H1 (cell line): ENCODE measurements at regions not wholly inside any gene's neighbourhood (a gene's known extent, or its start where the extent isn't known, plus 50 kb on each side); places are given as distances from the start of the nearest gene placed in this dataset.

ENCODE experiments used
- CTCF ChIA-PET: fragments of 300-600 bp; sonication (Branson Sonifier 250); formaldehyde crosslinking; loops from one replicate; lab custom pipeline; 2021; ENCODE audit not compliant: partially characterized antibody; lab: Charles Lee
- POLR2A ChIA-PET: fragments of 300-600 bp; sonication (Branson Sonifier 250); formaldehyde crosslinking; loops from one replicate; lab custom pipeline; 2021; ENCODE audit warnings: inconsistent platforms; ENCODE audit not compliant: partially characterized antibody; lab: Charles Lee
- DNase-seq, 2 experiments: peaks; one replicate each; pipeline versions ENCODE4 v3.0.0 to v3.0.0-alpha.2; 2010 to 2022; ENCODE audit warnings: low spot score in 2 of 2, low read depth in 1 of 2, mixed read lengths in 1 of 2
- FAIRE-seq: peaks from 2 replicates; lab custom pipeline; 2011; peaks lifted over from hg19 to GRCh38; lab: Jason Lieb, UNC
- H2AFZ ChIP-seq: 2 replicates; pipeline ENCODE4 v1.8.1; 2012; ENCODE audit warnings: low read length, inconsistent platforms
- H2AK5ac ChIP-seq: 2 replicates; pipeline ENCODE4 v1.6.1; 2013; ENCODE audit warnings: low read depth, low read length
- H2BK120ac ChIP-seq: replicated peaks from 2 replicates; pipeline ENCODE3; 2013; ENCODE audit warnings: low read depth, low read length, inconsistent platforms
- H2BK12ac ChIP-seq: 2 replicates; pipeline ENCODE4 v1.6.1; 2013; ENCODE audit warnings: low read depth, low read length
- H2BK15ac ChIP-seq: 2 replicates; pipeline ENCODE4 v1.6.1; 2013; ENCODE audit warnings: low read length
- H2BK20ac ChIP-seq: 2 replicates; pipeline ENCODE4 v1.6.1; 2013; ENCODE audit warnings: low read length
- H2BK5ac ChIP-seq: 2 replicates; pipeline ENCODE4 v1.6.1; 2013; ENCODE audit warnings: low read depth, low read length
- H3K14ac ChIP-seq: 2 replicates; pipeline ENCODE4 v1.6.1; 2013; ENCODE audit warnings: inconsistent platforms; ENCODE audit not compliant: insufficient read length
- H3K18ac ChIP-seq: 2 replicates; pipeline ENCODE4 v1.6.1; 2013; ENCODE audit warnings: low read length; ENCODE audit errors: extremely low read depth
- H3K23ac ChIP-seq: 2 replicates; pipeline ENCODE4 v1.6.1; 2013; ENCODE audit warnings: inconsistent platforms; ENCODE audit not compliant: insufficient read length
- H3K23me2 ChIP-seq: 2 replicates; pipeline ENCODE4 v1.6.1; 2013; ENCODE audit warnings: low read depth, low read length
- H3K27ac ChIP-seq: 2 replicates; pipeline ENCODE4 v1.6.1; 2011; ENCODE audit warnings: low read depth, low read length, inconsistent platforms
- H3K27me3 ChIP-seq, 4 experiments: replicated peaks in 1 of 4; 1 replicate in 1 of 4; 2 replicates in 3 of 4; pipeline versions ENCODE4 v1.6.1 to v1.8.1; 2011 to 2013; ENCODE audit warnings: low read length in 3 of 4, mild to moderate bottlenecking in 3 of 4, inconsistent platforms in 2 of 4, mixed read lengths in 2 of 4, moderate library complexity in 1 of 4; ENCODE audit not compliant: control insufficient read depth in 3 of 4, insufficient read depth in 3 of 4; ENCODE audit errors: extremely low read depth in 1 of 4
- H3K36me3 ChIP-seq, 4 experiments: 2 replicates each; pipeline versions ENCODE4 v1.6.1 to v1.8.1; 2011 to 2013; ENCODE audit warnings: mild to moderate bottlenecking in 4 of 4, low read length in 3 of 4, moderate library complexity in 2 of 4, control low read depth in 1 of 4, inconsistent platforms in 1 of 4; ENCODE audit not compliant: insufficient read depth in 4 of 4, control insufficient read depth in 2 of 4
- H3K4ac ChIP-seq: replicated peaks from 2 replicates; pipeline ENCODE3; 2013; ENCODE audit warnings: low read length, low read depth, mixed read lengths, inconsistent platforms; ENCODE audit not compliant: insufficient read length
- H3K4me1 ChIP-seq, 4 experiments: replicated peaks in 1 of 4; 1 replicate in 1 of 4; 2 replicates in 3 of 4; pipeline versions ENCODE4 v1.6.1 to v1.8.1; 2011 to 2013; ENCODE audit warnings: low read length in 3 of 4, inconsistent platforms in 2 of 4, mixed read lengths in 1 of 4; ENCODE audit not compliant: insufficient read depth in 4 of 4, control insufficient read depth in 3 of 4
- H3K4me2 ChIP-seq, 2 experiments: 2 replicates each; pipeline versions ENCODE4 v1.6.1 to v1.8.1; 2011 to 2013; ENCODE audit warnings: low read depth in 2 of 2, low read length in 2 of 2, control low read depth in 1 of 2, inconsistent platforms in 1 of 2, mild to moderate bottlenecking in 1 of 2; ENCODE audit not compliant: insufficient read depth in 1 of 2
- H3K4me3 ChIP-seq, 4 experiments: fragments of 200-600, 300-600 bp in 1 of 4; sonication (generic), shearing (Covaris generic), sonication (Bioruptor Twin) in 1 of 4; 2 replicates each; pipeline versions ENCODE4 v1.5.1 to v1.8.1; 2011 to 2016; ENCODE audit warnings: low read length in 4 of 4, low read depth in 3 of 4, control low read depth in 2 of 4, inconsistent platforms in 2 of 4, mild to moderate bottlenecking in 2 of 4, mixed read lengths in 1 of 4, moderate library complexity in 1 of 4; ENCODE audit not compliant: insufficient read depth in 2 of 4; ENCODE audit errors: extremely low read depth in 1 of 4
- H3K56ac ChIP-seq: replicated peaks from 2 replicates; pipeline ENCODE3; 2013; ENCODE audit warnings: low read depth, mild to moderate bottlenecking, mixed read lengths, low read length, inconsistent platforms; ENCODE audit not compliant: insufficient read length
- H3K79me1 ChIP-seq: 2 replicates; pipeline ENCODE4 v1.6.1; 2013; ENCODE audit warnings: low read depth, low read length, control low read depth
- H3K79me2 ChIP-seq, 2 experiments: 2 replicates each; pipeline versions ENCODE4 v1.6.1 to v1.8.1; 2012 to 2013; ENCODE audit warnings: low read length in 2 of 2, mild to moderate bottlenecking in 2 of 2, inconsistent platforms in 1 of 2; ENCODE audit not compliant: insufficient read depth in 2 of 2, control insufficient read depth in 1 of 2
- H3K9ac ChIP-seq, 4 experiments: replicated peaks in 1 of 4; 1 replicate in 1 of 4; 2 replicates in 3 of 4; pipeline versions ENCODE4 v1.6.1 to v1.8.1; 2011 to 2013; ENCODE audit warnings: low read depth in 3 of 4, low read length in 3 of 4, control low read depth in 2 of 4, mild to moderate bottlenecking in 2 of 4, moderate library complexity in 2 of 4, inconsistent platforms in 1 of 4; ENCODE audit errors: extremely low read depth in 1 of 4
- H3K9me3 ChIP-seq, 2 experiments: 2 replicates each; pipeline versions ENCODE4 v1.6.1 to v1.8.1; 2012 to 2013; ENCODE audit warnings: mild to moderate bottlenecking in 2 of 2, moderate library complexity in 2 of 2, control low read depth in 1 of 2, inconsistent platforms in 1 of 2, low read depth in 1 of 2, low read length in 1 of 2, mixed read lengths in 1 of 2; ENCODE audit not compliant: insufficient read depth in 2 of 2
- H4K20me1 ChIP-seq, 2 experiments: replicated peaks in 1 of 2; 2 replicates each; pipeline versions ENCODE3 to v1.8.1; 2011 to 2013; ENCODE audit warnings: inconsistent platforms in 2 of 2, low read length in 2 of 2, mild to moderate bottlenecking in 1 of 2; ENCODE audit not compliant: insufficient read depth in 2 of 2, control insufficient read depth in 1 of 2
- H4K5ac ChIP-seq: 2 replicates; pipeline ENCODE4 v1.6.1; 2013; ENCODE audit warnings: low read length, low read depth, mixed read lengths, inconsistent platforms; ENCODE audit not compliant: insufficient read length
- H4K8ac ChIP-seq: 2 replicates; pipeline ENCODE4 v1.8.0; 2013; ENCODE audit warnings: mild to moderate bottlenecking, moderate library complexity, low read length, inconsistent platforms; ENCODE audit not compliant: insufficient read depth; ENCODE audit errors: extremely low read depth
- H4K91ac ChIP-seq: replicated peaks from 2 replicates; pipeline ENCODE3; 2013; ENCODE audit warnings: low read length, mixed read lengths, inconsistent platforms; ENCODE audit not compliant: insufficient read length
- KDM5A ChIP-seq: fragments of 200-600 bp; IDR thresholded peaks from 2 replicates; pipeline ENCODE4 v1.7.1; 2012; ENCODE audit warnings: mild to moderate bottlenecking, low read length, inconsistent platforms, mixed read lengths
- MAX ChIP-seq: IDR thresholded peaks from 2 replicates; pipeline ENCODE4 v1.6.1; 2012; ENCODE audit warnings: inconsistent platforms
- SIN3A ChIP-seq, 2 experiments: IDR thresholded peaks in 1 of 2; conservative IDR thresholded peaks in 1 of 2; 2 replicates each; pipeline ENCODE4 v1.6.1; 2011 to 2012; ENCODE audit warnings: low read length in 2 of 2, improper control_type of control experiment in 1 of 2, low read depth in 1 of 2, mild to moderate bottlenecking in 1 of 2

- no peak overlapping the region for H3K4me3 ChIP-seq
- H3K9me3 ChIP-seq, result no peaks in the 10 kb centered on the region
- no peak overlapping the region for H2BK12ac ChIP-seq
- H3K18ac ChIP-seq, result no peak overlapping the region
- no peak overlapping the region for H2AK5ac ChIP-seq
- DNase-seq (no peak), FAIRE-seq (no peak)
- H4K20me1 ChIP-seq, result no peaks in the 10 kb centered on the region
- no peak overlapping the region for H2BK15ac ChIP-seq
- no peak overlapping the region for H3K9ac ChIP-seq
- no peaks in the 10 kb centered on the region for H3K36me3 ChIP-seq
- POLR2A ChIA-PET, result interaction anchor here (1.7 kb wide), 1 partner anchor 285 kb away, joined by 3 read pairs; the partner anchor contains the start of gene SH3D19
- CTCF ChIA-PET, result interaction anchor here (0.6 to 1.7 kb wide), 4 partner anchors 14 to 121 kb away, joined by 3 to 4 read pairs (median 4); no protein-coding TSS in a partner anchor
- H4K5ac ChIP-seq, result no peak overlapping the region
- H3K27ac ChIP-seq, result no peak overlapping the region
- no peak for TF ChIP-seq KDM5A
- no peak for TF ChIP-seq SIN3A (conservative IDR thresholded peaks at IDR 0.05 in 1 of 2, IDR thresholded peaks at IDR 0.05 in 1 of 2; ENCODE audit: low read depth in 1 of 2, low read length in 2 of 2)
- no peak for TF ChIP-seq MAX
- TF ChIP-seq, all 59 proteins: peak for 0
- H3K23me2 ChIP-seq, result no peaks in the 10 kb centered on the region; the same call in 1 of the 2 replicates
- no peaks in the 10 kb centered on the region for H3K27me3 ChIP-seq
- H2BK20ac ChIP-seq, result no peak overlapping the region
- no peak overlapping the region for H3K4me2 ChIP-seq
- H2BK120ac ChIP-seq, result no peak overlapping the region
- peaks cover 0 to 9% of the 10 kb centered on the region in 2 experiments; a peak in 2 of 4 replicates for H3K79me2 ChIP-seq
- H3K23ac ChIP-seq, result no peak overlapping the region
- no peak overlapping the region for H3K4ac ChIP-seq
- no peak overlapping the region for H3K56ac ChIP-seq
- no peak overlapping the region for H3K14ac ChIP-seq
- peaks cover 0 to 4% (median 0%) of the 10 kb centered on the region in 4 experiments; a peak in 3 of 7 replicates for H3K4me1 ChIP-seq
- no peaks in the 10 kb centered on the region; the same call in 1 of the 2 replicates for H3K79me1 ChIP-seq
- H4K8ac ChIP-seq, result no peak overlapping the region
- no peak overlapping the region for H2BK5ac ChIP-seq
- H4K91ac ChIP-seq, result no peak overlapping the region
- H2AFZ ChIP-seq, result no peak overlapping the region
These were observed 150.6 kb downstream of the GATB start for GRCh38 chr4:151610229-151610628.
